NCI-H2029 treated with DMSO at 0.1 percent for 48 hours (cell line): ENCODE measurements at regions not wholly inside any gene's neighbourhood (a gene's known extent, or its start where the extent isn't known, plus 50 kb on each side); places are given as distances from the start of the nearest gene placed in this dataset.
A peak's percentile ranks its signal among the peaks of the same experiment; 100 is the strongest.

Experiments used
- DNase-seq: peaks from one replicate; lab custom pipeline; 2025; lab: John Stamatoyannopoulos, UW

DNA sequence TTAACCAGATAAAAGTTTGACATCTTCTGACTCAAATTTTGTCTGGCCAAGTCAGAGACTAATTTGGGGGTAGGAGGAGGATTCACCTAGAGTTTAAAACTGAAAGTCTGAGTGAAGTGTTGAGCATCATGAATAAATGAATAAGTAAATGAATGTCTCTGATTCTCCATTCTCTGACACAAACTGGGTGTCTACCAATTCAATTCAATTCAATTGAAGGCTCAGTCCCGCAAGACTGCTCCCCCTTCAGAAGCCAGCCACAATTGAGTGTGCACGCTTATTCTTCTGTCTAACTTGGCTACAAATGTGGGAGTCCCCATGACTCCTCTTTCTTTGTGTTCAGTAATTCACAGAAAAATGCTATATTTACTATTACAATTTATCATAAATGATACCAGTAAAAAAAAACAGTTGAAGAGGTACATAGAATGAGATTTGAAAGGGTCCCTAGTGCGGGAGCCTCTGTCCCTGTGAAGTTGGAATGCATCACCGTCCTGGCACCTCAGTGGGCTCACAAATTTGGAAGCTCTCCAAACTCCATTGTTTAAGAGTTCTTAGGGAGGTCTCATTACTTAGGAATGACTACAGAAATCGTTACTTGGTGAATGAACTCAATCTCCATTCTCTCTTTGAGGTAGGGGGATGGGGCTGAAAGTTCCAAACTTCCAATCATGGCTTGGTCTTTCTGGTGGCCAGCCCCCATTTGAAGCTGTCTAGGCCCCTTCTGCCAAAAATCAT, 243.7 kb upstream of the PHYHIPL start:
- no peak for DNase-seq

GRCh38 chr10:58936364-58936763, 240.1 kb upstream of the PHYHIPL start:
- DNase-seq, result no peak

- no peak for DNase-seq
Observed at GRCh38 chr10:58937423-58937822, 239.0 kb upstream of the PHYHIPL start.

GRCh38 chr10:58942724-58943123, 233.7 kb upstream of the PHYHIPL start:
- no peak for DNase-seq

DNA sequence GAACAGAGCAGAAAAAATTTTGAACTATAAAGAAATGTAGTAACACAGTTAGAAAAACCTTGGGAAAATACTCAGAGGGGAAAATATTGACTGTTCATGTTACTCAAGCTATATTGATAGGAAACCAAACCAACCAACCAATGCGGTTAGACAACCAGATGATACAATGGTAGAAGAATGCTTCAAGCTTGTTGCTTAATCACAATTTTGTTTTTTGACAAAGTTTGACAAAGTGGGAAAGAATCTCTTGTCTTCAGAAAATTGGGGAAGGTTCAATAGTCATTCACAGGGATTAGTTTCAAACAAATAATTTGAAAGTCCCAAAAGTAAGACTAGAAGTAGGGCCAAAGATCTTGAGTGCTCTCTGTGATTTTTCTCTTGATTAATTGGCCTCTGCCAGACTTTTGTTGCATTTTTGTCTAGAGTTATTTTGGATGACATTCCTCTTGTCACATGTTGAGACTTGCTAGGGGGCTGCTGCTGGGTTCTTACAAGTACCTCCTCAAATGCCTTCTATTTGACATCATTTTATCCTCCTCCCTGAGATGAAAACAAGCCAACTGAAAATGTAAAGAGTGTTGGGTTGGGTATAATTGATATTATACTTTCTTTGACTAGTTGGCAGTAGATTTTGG, 233.1 kb upstream of the PHYHIPL start:
- no peak for DNase-seq

DNA sequence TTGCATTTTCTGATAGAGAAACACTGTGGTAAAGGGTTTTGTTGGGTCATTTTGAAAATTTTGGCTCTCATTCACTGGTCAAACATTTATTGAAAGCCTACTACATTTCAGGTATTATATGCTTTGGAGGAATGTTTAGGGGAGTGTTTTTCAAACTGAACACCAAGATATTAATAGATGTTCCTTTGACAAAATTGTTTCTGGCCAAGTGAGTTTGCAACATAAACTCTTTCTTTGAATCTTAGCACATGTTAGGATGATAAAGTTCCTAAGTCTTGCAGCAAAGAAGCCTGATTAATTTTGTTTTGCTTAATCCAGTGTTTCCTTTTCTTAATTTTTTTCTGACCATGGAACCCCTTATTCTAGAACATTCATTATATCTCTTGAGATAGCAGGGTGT, 232.5 kb upstream of the PHYHIPL start:
- no peak for DNase-seq

DNA sequence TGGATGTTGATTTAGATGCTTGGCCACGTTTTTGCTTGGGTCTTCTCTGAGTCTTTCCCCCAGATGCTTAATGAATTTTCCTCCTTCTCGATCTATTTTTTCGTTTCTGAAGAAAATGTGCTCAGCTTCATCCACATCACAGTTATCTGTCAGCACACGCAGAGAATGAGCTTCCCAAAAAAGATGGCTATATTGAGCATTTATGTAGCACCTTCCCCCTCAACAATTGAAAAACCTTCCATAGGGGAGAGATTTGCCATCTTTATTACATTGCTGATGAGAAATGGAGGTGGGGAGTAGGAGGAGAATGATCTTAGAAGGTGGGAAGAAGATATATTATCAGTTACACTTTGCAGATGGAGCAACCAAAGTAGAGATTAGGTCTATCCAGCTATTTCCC, 228.1 kb upstream of the PHYHIPL start:
- no peak for DNase-seq

- no peak for DNase-seq
Observed at GRCh38 chr10:58950618-58951017, 225.8 kb upstream of the PHYHIPL start.

GRCh38 chr10:58951087-58951486, 225.4 kb upstream of the PHYHIPL start:
- no peak for DNase-seq

GRCh38 chr10:58951746-58952145, 224.7 kb upstream of the PHYHIPL start:
- DNase-seq, result no peak

DNA sequence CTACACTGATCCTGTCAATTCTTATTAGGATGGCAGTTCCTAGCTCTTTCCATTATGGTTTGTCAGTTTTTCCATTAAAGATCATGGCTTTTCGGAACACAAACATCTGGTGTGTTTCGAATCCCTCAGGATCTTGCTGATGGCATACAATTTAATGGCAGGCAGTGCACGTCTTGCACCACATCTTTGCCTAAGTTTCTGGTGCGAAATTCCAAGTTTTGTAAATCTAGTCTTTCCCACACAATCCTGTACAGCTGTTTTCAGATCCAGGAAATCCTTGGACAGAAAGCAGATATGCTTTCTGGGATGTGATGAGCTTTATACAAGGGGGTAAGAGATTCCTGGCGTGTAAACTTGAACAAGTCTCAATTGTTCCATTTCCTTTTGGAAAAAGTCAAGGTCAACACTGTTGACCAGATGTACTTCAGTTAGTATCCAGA, 224.3 kb upstream of the PHYHIPL start:
- DNase-seq, result no peak

DNA sequence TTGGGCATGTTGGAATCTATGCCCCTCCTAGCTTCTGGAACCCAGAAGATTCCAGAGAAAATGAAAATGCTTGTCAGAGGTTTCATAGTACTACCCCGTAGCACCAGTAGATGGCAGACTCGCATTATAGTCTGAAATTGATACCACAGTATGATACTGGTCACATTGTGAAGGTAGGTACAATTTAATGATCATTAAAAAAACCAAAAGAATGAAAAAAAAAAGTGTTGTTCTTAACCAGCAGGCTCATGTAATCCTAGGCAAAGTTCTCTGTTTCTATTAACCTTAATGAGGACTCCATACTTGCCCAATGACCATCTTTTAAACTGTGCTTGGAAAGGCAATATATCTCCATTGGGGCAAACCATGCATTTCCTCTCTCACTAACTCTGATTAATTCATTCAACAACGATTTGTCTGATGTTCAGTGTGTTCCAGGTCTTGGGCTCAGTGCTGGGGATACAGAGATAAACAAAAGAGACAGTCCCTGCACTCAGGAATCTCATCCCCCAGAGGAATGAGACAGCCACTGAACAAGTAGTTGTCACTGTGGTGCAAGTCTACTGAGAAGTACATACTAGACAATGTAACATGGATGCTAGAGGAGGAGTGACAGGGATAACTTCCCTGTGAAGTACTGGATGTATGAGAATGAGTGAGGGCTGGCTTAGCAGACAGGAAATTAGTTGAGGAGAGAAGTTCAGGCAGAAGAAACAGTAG, 223.5 kb upstream of the PHYHIPL start:
- peak; percentile 8 for DNase-seq

GRCh38 chr10:58954178-58954577, 222.3 kb upstream of the PHYHIPL start:
- DNase-seq, result no peak

DNA sequence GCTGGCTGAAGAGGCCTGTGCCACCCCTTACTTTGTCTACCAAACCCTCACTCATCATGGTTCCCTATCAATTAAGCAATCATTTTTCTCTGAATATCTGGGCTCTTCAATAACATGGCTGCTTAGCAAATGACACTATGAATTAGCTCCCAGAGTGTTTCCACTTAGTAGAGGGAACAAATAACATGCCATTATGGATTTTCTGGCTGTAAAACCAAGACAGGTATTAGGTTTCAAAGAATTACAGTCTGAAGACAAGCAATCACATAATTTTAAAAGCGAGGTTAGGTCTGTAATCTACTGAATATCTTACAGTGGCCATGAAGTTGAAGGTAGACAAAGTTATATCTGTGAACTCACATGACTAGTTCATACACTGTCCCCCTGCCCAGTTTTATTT, 220.8 kb upstream of the PHYHIPL start:
- DNase-seq, result no peak

- DNase-seq, result no peak
Observed at GRCh38 chr10:58956926-58957325, 219.5 kb upstream of the PHYHIPL start.

- no peak for DNase-seq
Observed at GRCh38 chr10:58957517-58957916, 218.9 kb upstream of the PHYHIPL start.

DNA sequence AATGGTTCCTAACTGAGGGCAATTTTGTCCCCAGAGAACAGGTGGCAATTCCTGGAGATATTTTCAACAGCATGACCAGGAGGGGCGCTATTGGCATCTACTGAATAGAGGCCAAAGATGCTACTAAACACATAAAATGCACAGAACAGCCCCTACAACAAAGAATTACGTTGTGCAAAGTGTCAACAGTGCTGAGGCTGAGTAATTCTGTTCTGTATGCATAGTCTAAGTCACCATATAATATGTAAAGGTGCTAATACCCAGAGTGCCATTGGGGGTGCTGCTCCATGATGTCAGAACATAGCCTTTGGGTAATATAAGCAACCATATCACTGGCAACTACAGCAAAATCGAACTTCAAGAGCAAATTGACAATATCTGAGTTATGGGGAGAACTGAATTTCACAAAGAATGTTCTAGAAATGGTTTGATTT, 213.3 kb upstream of the PHYHIPL start:
- DNase-seq, result no peak

DNA sequence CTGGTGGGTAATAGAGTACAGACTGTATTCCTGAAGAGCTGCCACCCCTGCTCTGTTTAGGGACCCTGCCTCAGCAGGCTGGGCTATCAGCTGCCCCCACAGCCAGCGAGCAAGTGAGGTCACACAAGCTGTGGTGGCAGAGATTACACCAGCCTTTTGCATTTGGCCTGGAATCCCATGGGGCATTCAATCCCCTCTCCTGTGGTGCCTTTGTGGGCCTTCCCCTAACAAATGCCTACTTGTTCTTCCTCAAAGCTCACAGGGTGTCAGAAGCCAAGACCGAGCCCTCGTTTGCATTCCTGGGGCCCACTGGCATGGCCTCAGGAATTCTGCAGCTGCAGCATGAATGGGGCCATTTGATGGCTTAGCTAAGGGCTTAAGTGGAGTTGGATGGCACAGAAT, 212.7 kb upstream of the PHYHIPL start:
- no peak for DNase-seq

- DNase-seq, result no peak
Observed at GRCh38 chr10:58965855-58966254, 210.6 kb upstream of the PHYHIPL start.

- DNase-seq, result no peak
Observed at GRCh38 chr10:58967551-58968388, 208.7 kb upstream of the PHYHIPL start.

GRCh38 chr10:58968389-58968755, 208.1 kb upstream of the PHYHIPL start:
- DNase-seq, result no peak

- DNase-seq, result no peak
Observed at GRCh38 chr10:58969576-58969975, 206.9 kb upstream of the PHYHIPL start.
